C4-2B (cell line): ENCODE measurements at regions not wholly inside any gene's neighbourhood (a gene's known extent, or its start where the extent isn't known, plus 50 kb on each side); places are given as distances from the start of the nearest gene placed in this dataset.
"Not testable (repeated sequence)": the region's sequence is repeated elsewhere in the genome, so short reads cannot be mapped to it uniquely, and the experiment has no call there.

Experiments
- ZFX ChIP-seq: fragments of 450-650 bp; IDR thresholded peaks from 2 replicates; pipeline ENCODE4 v1.6.1; 2017
- TF ChIP-seq, protein P1 (sequence below): fragments of 450-650 bp; conservative IDR thresholded peaks from 2 replicates; pipeline ENCODE4 v1.5.1; 2017; ENCODE audit warnings: mild to moderate bottlenecking

- TF ChIP-seq, protein P1, sequence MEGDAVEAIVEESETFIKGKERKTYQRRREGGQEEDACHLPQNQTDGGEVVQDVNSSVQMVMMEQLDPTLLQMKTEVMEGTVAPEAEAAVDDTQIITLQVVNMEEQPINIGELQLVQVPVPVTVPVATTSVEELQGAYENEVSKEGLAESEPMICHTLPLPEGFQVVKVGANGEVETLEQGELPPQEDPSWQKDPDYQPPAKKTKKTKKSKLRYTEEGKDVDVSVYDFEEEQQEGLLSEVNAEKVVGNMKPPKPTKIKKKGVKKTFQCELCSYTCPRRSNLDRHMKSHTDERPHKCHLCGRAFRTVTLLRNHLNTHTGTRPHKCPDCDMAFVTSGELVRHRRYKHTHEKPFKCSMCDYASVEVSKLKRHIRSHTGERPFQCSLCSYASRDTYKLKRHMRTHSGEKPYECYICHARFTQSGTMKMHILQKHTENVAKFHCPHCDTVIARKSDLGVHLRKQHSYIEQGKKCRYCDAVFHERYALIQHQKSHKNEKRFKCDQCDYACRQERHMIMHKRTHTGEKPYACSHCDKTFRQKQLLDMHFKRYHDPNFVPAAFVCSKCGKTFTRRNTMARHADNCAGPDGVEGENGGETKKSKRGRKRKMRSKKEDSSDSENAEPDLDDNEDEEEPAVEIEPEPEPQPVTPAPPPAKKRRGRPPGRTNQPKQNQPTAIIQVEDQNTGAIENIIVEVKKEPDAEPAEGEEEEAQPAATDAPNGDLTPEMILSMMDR: not testable (repeated sequence)
- TF ChIP-seq ZFX: not testable (repeated sequence)
Observed at GRCh38 chr7:65613644-65614289, 240.1 kb downstream of the ZNF92 start.
